ENCODE measurements at regions not wholly inside any gene's neighbourhood (a gene's known extent, or its start where the extent isn't known, plus 50 kb on each side); places are given as distances from the start of the nearest gene placed in this dataset.

- TF ChIP-seq CTCF (IDR thresholded peaks at IDR 0.05; ENCODE audit: low read length) (no peak), EZH2 (IDR thresholded peaks at IDR 0.05; ENCODE audit: borderline replicate concordance, low read length) (no peak)
These were observed 221.4 kb downstream of the IKZF2 start for GRCh38 chr2:212929971-212930370.
